ENCODE measurements at regions not wholly inside any gene's neighbourhood (a gene's known extent, or its start where the extent isn't known, plus 50 kb on each side); places are given as distances from the start of the nearest gene placed in this dataset.

GRCh38 chr3:104297617-104298016, 1069.1 kb upstream of the ALCAM start:
- no peaks in the 10 kb centered on the region for H3K9me3 Mint-ChIP-seq
- TF ChIP-seq, protein P1, sequence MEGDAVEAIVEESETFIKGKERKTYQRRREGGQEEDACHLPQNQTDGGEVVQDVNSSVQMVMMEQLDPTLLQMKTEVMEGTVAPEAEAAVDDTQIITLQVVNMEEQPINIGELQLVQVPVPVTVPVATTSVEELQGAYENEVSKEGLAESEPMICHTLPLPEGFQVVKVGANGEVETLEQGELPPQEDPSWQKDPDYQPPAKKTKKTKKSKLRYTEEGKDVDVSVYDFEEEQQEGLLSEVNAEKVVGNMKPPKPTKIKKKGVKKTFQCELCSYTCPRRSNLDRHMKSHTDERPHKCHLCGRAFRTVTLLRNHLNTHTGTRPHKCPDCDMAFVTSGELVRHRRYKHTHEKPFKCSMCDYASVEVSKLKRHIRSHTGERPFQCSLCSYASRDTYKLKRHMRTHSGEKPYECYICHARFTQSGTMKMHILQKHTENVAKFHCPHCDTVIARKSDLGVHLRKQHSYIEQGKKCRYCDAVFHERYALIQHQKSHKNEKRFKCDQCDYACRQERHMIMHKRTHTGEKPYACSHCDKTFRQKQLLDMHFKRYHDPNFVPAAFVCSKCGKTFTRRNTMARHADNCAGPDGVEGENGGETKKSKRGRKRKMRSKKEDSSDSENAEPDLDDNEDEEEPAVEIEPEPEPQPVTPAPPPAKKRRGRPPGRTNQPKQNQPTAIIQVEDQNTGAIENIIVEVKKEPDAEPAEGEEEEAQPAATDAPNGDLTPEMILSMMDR (conservative IDR thresholded peaks at IDR 0.05): no peak
- H3K27ac Mint-ChIP-seq: peak overlapping the region; percentile 18
- no peaks in the 10 kb centered on the region for H3K4me1 Mint-ChIP-seq (ENCODE audit: unreplicated experiment)
- peaks cover 3% of the 10 kb centered on the region for H3K36me3 Mint-ChIP-seq
- no peak overlapping the region for H3K4me3 Mint-ChIP-seq
- no peak for DNase-seq (ENCODE audit: extremely low spot score, unreplicated experiment)
- H3K27me3 Mint-ChIP-seq: no peaks in the 10 kb centered on the region

GRCh38 chr3:104298662-104299061, 1068.0 kb upstream of the ALCAM start:
- no peak for DNase-seq (ENCODE audit: extremely low spot score, unreplicated experiment)
- peaks cover 3% of the 10 kb centered on the region for H3K36me3 Mint-ChIP-seq
- H3K4me1 Mint-ChIP-seq (ENCODE audit: unreplicated experiment): no peaks in the 10 kb centered on the region
- no peaks in the 10 kb centered on the region for H3K27me3 Mint-ChIP-seq
- no peak overlapping the region for H3K27ac Mint-ChIP-seq
- TF ChIP-seq, protein P1 (conservative IDR thresholded peaks at IDR 0.05): no peak
- H3K4me3 Mint-ChIP-seq: no peak overlapping the region
- no peaks in the 10 kb centered on the region for H3K9me3 Mint-ChIP-seq

- H3K9me3 Mint-ChIP-seq: peaks cover 17% of the 10 kb centered on the region
Observed at GRCh38 chr3:104316118-104316517, 1050.6 kb upstream of the ALCAM start.

GRCh38 chr3:104323226-104323625, 1043.5 kb upstream of the ALCAM start:
- DNase-seq (ENCODE audit: extremely low spot score, unreplicated experiment): no peak
- H3K9me3 Mint-ChIP-seq: peaks cover 28% of the 10 kb centered on the region
- H3K27me3 Mint-ChIP-seq: no peaks in the 10 kb centered on the region
- peaks cover 4% of the 10 kb centered on the region for H3K36me3 Mint-ChIP-seq
- no peak overlapping the region for H3K27ac Mint-ChIP-seq
- H3K4me1 Mint-ChIP-seq (ENCODE audit: unreplicated experiment): no peaks in the 10 kb centered on the region
- no peak overlapping the region for H3K4me3 Mint-ChIP-seq
- TF ChIP-seq, protein P1 (conservative IDR thresholded peaks at IDR 0.05): no peak

More at GRCh38 chr3:104316118-104316517, 1050.6 kb upstream of the ALCAM start:
- H3K27me3 Mint-ChIP-seq: no peaks in the 10 kb centered on the region
- no peaks in the 10 kb centered on the region for H3K4me1 Mint-ChIP-seq (ENCODE audit: unreplicated experiment)
- DNase-seq (ENCODE audit: extremely low spot score, unreplicated experiment): no peak
- no peak overlapping the region for H3K4me3 Mint-ChIP-seq
- no peaks in the 10 kb centered on the region for H3K36me3 Mint-ChIP-seq
- H3K27ac Mint-ChIP-seq: no peak overlapping the region
- TF ChIP-seq, protein P1 (conservative IDR thresholded peaks at IDR 0.05): no peak

DNA sequence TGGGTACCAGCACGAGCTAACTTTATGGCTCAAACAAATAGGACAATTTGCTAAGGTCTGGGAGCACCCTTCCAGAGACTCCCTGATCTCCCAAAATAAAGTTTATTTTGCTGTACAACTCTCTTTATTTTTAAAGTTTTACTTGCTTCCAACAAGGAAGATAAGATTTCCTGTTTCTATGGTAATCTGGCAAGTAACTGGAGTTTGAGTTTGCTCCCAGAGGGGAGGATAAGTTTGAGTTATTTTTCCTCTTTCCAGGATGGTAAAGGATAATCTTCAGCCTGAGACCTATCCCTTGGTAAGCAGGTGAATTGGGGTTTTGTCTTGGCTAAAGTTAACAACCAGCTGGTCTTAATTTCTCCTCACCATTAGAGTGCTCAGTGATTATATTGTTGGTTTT, 1019.4 kb upstream of the ALCAM start:
- DNase-seq (ENCODE audit: extremely low spot score, unreplicated experiment): no peak
- no peaks in the 10 kb centered on the region for H3K36me3 Mint-ChIP-seq
- no peaks in the 10 kb centered on the region for H3K27me3 Mint-ChIP-seq
- H3K4me1 Mint-ChIP-seq (ENCODE audit: unreplicated experiment): no peaks in the 10 kb centered on the region
- TF ChIP-seq, protein P1 (conservative IDR thresholded peaks at IDR 0.05): no peak
- peaks cover 5% of the 10 kb centered on the region for H3K9me3 Mint-ChIP-seq
- H3K27ac Mint-ChIP-seq: no peak overlapping the region
- no peak overlapping the region for H3K4me3 Mint-ChIP-seq

GRCh38 chr3:104349836-104350235, 1016.9 kb upstream of the ALCAM start:
- no peak overlapping the region for H3K27ac Mint-ChIP-seq
- H3K4me1 Mint-ChIP-seq (ENCODE audit: unreplicated experiment): no peaks in the 10 kb centered on the region
- H3K9me3 Mint-ChIP-seq: peaks cover 5% of the 10 kb centered on the region
- H3K27me3 Mint-ChIP-seq: no peaks in the 10 kb centered on the region
- H3K4me3 Mint-ChIP-seq: no peak overlapping the region
- no peak for DNase-seq (ENCODE audit: extremely low spot score, unreplicated experiment)
- no peaks in the 10 kb centered on the region for H3K36me3 Mint-ChIP-seq
- TF ChIP-seq, protein P1 (conservative IDR thresholded peaks at IDR 0.05): no peak

Data from type B pancreatic cell (in vitro differentiated cells).